ENCODE measurements at regions not wholly inside any gene's neighbourhood (a gene's known extent, or its start where the extent isn't known, plus 50 kb on each side); places are given as distances from the start of the nearest gene placed in this dataset.

GRCh38 chr5:6872441-6873160 is 159.4 kb downstream of the TENT4A start:
- DNase-seq = no peak

GRCh38 chr5:6873359-6873758 is 160.1 kb downstream of the TENT4A start:
- DNase-seq = no peak

- no peak for DNase-seq
Measured at GRCh38 chr5:6875376-6875775, 162.1 kb downstream of the TENT4A start.

GRCh38 chr5:6877986-6878828 is 165.0 kb downstream of the TENT4A start:
- no peak for DNase-seq

- no peak for DNase-seq
Measured at GRCh38 chr5:6885581-6885980, 172.3 kb downstream of the TENT4A start.

GRCh38 chr5:6886866-6887265 is 173.6 kb downstream of the TENT4A start:
- no peak for DNase-seq

GRCh38 chr5:6889030-6889429 is 175.8 kb downstream of the TENT4A start:
- DNase-seq = no peak

GRCh38 chr5:6899221-6899620 is 186.0 kb downstream of the TENT4A start:
- DNase-seq = no peak

- no peak for DNase-seq
Measured at GRCh38 chr5:6900247-6901227, 187.3 kb downstream of the TENT4A start.

GRCh38 chr5:6902094-6902493 is 188.9 kb downstream of the TENT4A start:
- DNase-seq = no peak

GRCh38 chr5:6902597-6902996 is 189.4 kb downstream of the TENT4A start:
- DNase-seq = no peak

GRCh38 chr5:6903934-6904333 is 190.7 kb downstream of the TENT4A start:
- DNase-seq = no peak

- no peak for DNase-seq
Measured at GRCh38 chr5:6904860-6905259, 191.6 kb downstream of the TENT4A start.

- DNase-seq = no peak
Measured at GRCh38 chr5:6905423-6905822, 192.2 kb downstream of the TENT4A start.

GRCh38 chr5:6905883-6906282 is 192.7 kb downstream of the TENT4A start:
- DNase-seq = no peak

GRCh38 chr5:6907320-6907918 is 194.2 kb downstream of the TENT4A start:
- no peak for DNase-seq

- DNase-seq = no peak
Measured at GRCh38 chr5:6909901-6910300, 196.7 kb downstream of the TENT4A start.

GRCh38 chr5:6910950-6911349 is 197.7 kb downstream of the TENT4A start:
- DNase-seq = no peak

- DNase-seq = no peak
Measured at GRCh38 chr5:6914347-6914746, 201.1 kb downstream of the TENT4A start.

- DNase-seq = no peak
Measured at GRCh38 chr5:6915574-6915973, 202.3 kb downstream of the TENT4A start.

- DNase-seq = no peak
Measured at GRCh38 chr5:6918255-6918654, 205.0 kb downstream of the TENT4A start.

GRCh38 chr5:6920628-6921256 is 207.5 kb downstream of the TENT4A start:
- no peak for DNase-seq

Measured in stimulated activated CD4-positive, alpha-beta T cell treated with anti-CD3 and anti-CD28 coated beads, Interleukin-1b, Interleukin-23, amount 100 ng/mL, for 48 hours (primary cell).